HUES64 (cell line): ENCODE measurements at regions not wholly inside any gene's neighbourhood (a gene's known extent, or its start where the extent isn't known, plus 50 kb on each side); places are given as distances from the start of the nearest gene placed in this dataset.
"Not testable (repeated sequence)": the region's sequence is repeated elsewhere in the genome, so short reads cannot be mapped to it uniquely, and the experiment has no call there.

Experiments used
- H3K27ac ChIP-seq: 2 replicates; pipeline ENCODE4 v1.7.0; 2013; ENCODE audit warnings: low read depth, low read length, inconsistent platforms
- H3K27me3 ChIP-seq: 2 replicates; pipeline ENCODE4 v1.6.1; 2013; ENCODE audit warnings: mild to moderate bottlenecking, low read length; ENCODE audit not compliant: insufficient read depth
- H3K36me3 ChIP-seq: 2 replicates; pipeline ENCODE4 v1.6.1; 2013; ENCODE audit warnings: mild to moderate bottlenecking, low read length; ENCODE audit not compliant: insufficient read depth
- H3K4me1 ChIP-seq: 2 replicates; pipeline ENCODE4 v1.6.1; 2013; ENCODE audit warnings: mild to moderate bottlenecking, low read length, moderate library complexity; ENCODE audit not compliant: insufficient read depth
- H3K4me3 ChIP-seq: 2 replicates; pipeline ENCODE4 v1.5.1; 2013; ENCODE audit warnings: mild to moderate bottlenecking, low read length, moderate library complexity
- H3K9ac ChIP-seq: 2 replicates; pipeline ENCODE4 v1.6.1; 2013; ENCODE audit warnings: mild to moderate bottlenecking, low read depth, low read length
- H3K9me3 ChIP-seq: 2 replicates; pipeline ENCODE4 v1.6.1; 2013; ENCODE audit warnings: low read depth, low read length; ENCODE audit not compliant: insufficient read depth
- WGBS: fragments of 150-250, 120-280 bp; methylation state at CpG from one replicate; pipeline ENCODE4 v1.1.7; 2013; ENCODE audit warnings: missing lambda C conversion rate; 5-methylcytosine and 5-hydroxymethylcytosine counted together

DNA sequence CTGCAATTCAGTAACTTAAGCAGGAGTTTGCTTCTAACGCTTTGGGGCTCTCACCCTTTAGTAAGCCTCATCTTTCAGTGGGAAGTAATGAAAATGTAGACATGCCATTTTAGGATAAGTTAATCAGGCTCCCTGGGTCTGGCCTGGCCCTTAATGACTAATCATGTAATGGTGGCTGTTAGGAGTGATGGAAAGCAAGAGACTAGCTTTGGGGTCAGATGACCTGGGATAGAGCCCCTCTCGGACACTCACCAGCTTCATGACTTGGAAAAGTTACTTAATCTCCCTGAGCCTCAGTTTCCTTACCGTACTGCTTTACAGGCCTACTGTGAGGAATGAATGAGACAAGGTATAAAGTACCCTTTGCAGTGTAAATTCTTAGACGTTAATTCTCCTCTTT is 194.4 kb downstream of the LPIN1 start:
- Histone ChIP-seq H3K27me3 (no peaks in the 10 kb centered on the region), H3K27ac (no peak overlapping the region), H3K9ac (no peak overlapping the region), H3K4me3 (no peak overlapping the region), H3K4me1 (no peaks in the 10 kb centered on the region), H3K9me3 (no peaks in the 10 kb centered on the region), H3K36me3 (no peaks in the 10 kb centered on the region)
- 90% methylated on average over 4 of the region's 4 CpGs for whole genome bisulfite sequencing

DNA sequence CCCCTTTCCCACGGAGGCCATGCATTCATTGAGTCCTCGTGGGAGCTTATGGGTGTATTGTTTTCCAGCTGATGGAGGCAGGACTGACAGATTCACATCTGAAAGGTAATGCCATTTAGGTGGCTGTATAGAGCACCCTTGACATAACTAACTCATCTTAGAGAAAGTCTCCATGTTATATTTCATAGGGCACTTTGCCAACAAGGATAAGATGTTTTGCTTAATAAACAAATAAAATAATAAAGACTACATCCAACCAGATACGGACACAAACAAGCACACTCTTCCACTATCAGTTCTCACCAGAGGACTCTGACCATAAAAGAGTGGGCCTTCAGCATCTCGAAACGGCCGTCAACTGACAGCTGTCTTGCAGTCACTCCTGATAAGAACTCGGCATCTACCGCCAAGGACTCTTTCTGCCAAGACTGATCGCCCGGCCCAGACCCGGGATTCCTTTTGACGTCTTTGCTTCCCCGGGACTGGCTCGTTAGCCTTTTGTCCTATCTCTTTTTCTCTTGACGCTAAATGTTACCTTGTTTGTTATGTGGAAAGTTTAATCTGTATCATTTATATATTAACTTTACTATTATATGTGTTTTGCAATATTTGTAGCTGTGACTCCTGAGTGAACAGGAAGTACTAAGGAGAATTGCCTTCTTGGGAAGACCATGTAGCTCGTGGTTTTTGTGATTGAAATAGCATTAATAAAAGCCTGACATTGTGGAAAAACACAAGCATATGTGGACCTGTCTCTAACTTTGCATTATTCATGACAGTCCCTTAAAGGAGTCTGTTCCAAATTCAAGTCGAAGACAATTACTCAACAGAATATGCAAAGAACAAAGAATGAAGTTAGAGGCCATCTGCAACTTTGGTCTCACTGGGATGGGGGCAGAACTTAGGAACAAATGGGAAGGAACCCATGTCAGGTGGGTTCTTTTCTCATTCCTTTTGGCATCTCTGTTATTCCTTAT is 195.1 kb downstream of the LPIN1 start:
- WGBS, result 90% methylated on average over 16 of the region's 17 CpGs
- no peaks in the 10 kb centered on the region for H3K36me3 ChIP-seq
- H3K9ac ChIP-seq, result no peak overlapping the region
- no peak overlapping the region for H3K27ac ChIP-seq
- H3K4me3 ChIP-seq, result no peak overlapping the region
- no peaks in the 10 kb centered on the region for H3K9me3 ChIP-seq
- H3K27me3 ChIP-seq, result no peaks in the 10 kb centered on the region
- H3K4me1 ChIP-seq, result no peaks in the 10 kb centered on the region

DNA sequence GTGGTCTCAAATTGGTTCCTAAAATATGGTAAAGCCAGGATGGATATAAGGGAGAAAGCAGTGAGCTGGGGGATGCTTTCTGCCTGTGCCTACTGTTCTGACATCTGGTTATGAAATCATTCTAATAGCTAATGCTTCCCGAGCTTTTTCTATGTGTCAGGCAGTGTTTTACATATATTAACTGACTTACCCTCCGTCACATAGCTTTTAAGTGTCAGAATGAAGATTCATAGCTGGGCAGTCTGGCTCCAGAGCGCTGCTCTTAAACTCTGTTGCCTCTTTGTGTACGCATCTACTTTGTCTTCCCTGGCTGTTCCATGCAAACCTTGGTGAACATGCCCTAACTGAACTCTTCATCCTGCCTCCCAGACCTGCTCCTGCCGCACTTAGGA is 195.7 kb downstream of the LPIN1 start:
- H3K36me3 ChIP-seq, result no peaks in the 10 kb centered on the region
- WGBS, result 97% methylated on average over 5 of the region's 5 CpGs
- H3K4me3 ChIP-seq, result no peak overlapping the region
- no peaks in the 10 kb centered on the region for H3K27me3 ChIP-seq
- H3K9me3 ChIP-seq, result no peaks in the 10 kb centered on the region
- no peak overlapping the region for H3K27ac ChIP-seq
- no peaks in the 10 kb centered on the region for H3K4me1 ChIP-seq
- no peak overlapping the region for H3K9ac ChIP-seq

DNA sequence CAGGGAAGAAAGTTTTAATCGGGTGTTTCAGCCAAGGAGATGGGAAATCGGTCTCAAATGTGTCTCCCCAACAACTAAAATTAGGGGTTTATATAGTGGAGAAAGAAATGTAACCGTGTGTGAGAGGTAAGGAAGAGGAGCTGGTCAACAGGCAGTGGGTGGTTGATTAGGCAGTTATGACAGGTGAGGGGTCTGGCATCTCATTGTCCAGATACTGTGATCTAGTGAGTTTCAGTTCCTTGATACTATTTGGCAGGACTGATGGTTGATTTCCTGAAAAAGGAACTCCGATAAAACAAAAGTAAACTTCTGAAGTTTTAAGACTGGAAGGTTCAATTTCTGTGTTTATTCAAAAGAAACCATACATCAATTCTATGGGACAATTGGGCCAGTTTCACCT is 197.9 kb downstream of the LPIN1 start:
- Histone ChIP-seq H3K36me3 (no peaks in the 10 kb centered on the region), H3K9me3 (no peaks in the 10 kb centered on the region), H3K9ac (no peak overlapping the region), H3K27ac (no peak overlapping the region), H3K4me3 (no peak overlapping the region), H3K27me3 (no peaks in the 10 kb centered on the region), H3K4me1 (no peaks in the 10 kb centered on the region)
- 93% methylated on average over 4 of the region's 4 CpGs for WGBS

DNA sequence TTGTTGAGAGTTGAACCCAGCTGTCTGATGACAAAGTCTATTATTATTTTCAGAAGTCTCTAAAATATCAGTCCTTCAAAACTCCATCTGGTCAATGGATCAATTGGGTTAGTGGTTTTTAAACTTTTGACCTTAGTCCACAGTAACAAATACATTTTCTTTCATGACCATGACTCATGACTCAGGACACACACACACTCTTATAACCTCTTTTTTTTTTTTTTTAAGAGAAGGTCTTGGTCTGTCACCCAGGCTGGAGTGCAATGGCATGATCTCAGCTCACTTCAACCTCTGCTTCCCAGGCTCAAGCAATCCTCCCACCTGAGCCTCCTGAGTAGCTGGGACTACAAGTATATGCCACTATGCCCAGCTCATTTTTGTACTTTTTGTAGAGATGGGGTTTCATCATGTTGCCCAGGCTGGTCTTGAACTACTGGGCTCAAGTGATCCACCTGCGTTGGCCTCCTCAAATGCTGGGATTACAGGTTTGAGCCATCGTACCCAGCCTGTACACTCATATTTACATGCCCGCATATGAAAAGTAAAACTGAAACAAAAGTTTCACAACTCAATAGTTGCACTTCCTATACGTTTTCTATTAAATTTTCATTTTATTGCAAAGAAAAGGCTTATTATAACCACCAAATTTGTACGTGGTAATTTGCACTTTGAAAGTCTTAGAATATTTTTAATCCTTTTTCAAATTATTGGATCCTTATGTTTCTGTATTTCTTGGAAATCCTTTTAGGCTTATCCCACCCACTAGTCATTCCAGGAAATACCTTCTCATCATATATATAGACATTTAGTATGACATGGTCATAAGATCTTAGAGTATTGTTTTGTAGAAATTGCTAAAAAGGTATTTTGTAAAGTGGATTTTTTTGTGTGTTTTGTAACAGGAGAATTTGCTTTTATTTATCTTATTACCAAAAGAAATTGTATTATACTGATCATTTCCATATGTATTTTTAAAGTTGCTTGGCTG is 199.0 kb downstream of the LPIN1 start:
- 97% methylated on average over 4 of the region's 5 CpGs for WGBS
- no peak overlapping the region for H3K4me3 ChIP-seq
- H3K9ac ChIP-seq, result no peak overlapping the region
- no peaks in the 10 kb centered on the region for H3K9me3 ChIP-seq
- H3K4me1 ChIP-seq, result 0 out of 2 replicates have a peak, but pooled peaks cover 4% of the 10 kb centered on the region
- no peak overlapping the region for H3K27ac ChIP-seq
- H3K36me3 ChIP-seq, result no peaks in the 10 kb centered on the region
- no peaks in the 10 kb centered on the region for H3K27me3 ChIP-seq

DNA sequence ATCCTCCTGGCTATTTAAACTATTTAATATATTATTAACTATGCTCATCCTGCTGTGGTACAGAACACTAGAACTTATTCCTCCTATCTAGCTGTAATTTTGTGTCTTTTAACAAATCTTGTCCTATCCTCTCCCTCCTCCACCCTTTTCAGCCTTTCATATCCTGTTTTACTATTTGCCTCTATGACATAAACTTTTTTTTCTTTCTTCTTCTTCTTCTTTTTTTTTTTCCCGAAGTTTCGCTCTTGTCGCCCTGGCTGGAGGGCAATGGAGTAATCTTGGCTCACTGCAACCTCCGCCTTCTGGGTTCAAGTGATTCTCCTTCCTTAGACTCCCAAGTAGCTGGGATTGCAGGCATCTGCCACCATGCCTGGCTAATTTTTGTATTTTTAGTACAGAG is 201.5 kb downstream of the LPIN1 start:
- 99% methylated on average over 4 of the region's 4 CpGs for whole genome bisulfite sequencing
- no peak overlapping the region for H3K4me3 ChIP-seq
- H3K9me3 ChIP-seq, result no peaks in the 10 kb centered on the region
- H3K36me3 ChIP-seq, result no peaks in the 10 kb centered on the region
- no peak overlapping the region for H3K9ac ChIP-seq
- 0 out of 2 replicates have a peak, but pooled peaks cover 5% of the 10 kb centered on the region for H3K4me1 ChIP-seq
- H3K27me3 ChIP-seq, result no peaks in the 10 kb centered on the region
- no peak overlapping the region for H3K27ac ChIP-seq

DNA sequence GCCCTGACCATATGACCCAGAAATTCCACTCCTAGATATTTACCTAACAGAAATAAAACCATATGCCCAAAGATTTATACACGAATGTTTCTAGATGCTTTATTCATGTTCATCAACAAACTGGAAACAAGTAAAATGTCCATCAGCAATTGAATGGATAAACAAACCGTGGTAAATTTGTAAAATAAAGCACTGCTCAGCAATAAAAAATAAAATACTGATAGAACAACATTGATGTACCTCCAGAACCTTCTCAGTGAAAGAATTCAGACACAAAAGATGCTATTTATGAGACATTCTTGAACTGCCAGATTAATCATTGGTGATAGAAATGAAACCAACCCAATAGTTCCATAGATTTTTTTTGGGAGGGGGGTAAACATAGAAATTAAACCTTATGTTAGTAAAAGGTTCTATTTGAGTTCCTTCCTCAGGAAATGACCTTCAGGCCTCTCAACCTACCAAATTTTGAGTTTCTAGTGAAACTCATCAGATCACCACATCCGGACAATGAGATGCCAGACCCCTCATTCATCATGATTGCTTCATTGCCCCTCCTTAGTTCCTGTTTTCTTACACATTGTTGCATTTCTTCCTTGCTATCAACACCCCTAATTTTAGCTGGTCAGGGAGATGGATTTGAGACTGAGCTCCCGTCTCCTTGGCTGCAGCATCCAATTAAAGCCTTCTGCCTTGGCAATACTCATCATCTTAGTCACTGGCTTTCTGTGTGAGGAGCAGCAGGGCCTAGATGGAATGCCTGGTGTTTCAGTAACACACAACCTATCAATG is 203.5 kb downstream of the LPIN1 start:
- no peak overlapping the region for H3K27ac ChIP-seq
- H3K4me1 ChIP-seq, result 0 out of 2 replicates have a peak, but pooled peaks cover 5% of the 10 kb centered on the region

DNA sequence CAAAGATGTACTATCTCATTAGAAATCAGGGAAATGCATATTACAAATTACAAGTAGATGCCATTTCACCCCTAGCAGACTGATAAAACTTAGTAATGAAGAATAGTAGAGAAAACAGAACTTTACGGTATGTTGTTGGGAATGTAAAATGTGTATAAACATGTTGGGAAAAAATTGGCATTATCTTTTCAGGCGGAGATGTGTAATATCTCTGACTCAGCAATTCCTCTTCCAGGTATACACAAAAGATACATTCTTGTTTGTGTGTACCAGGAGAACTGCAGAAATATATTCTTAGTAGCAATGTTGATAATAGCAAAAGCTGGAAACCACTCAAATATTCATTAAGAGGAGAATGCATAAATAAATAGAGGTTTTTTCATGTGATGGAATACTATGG is 204.5 kb downstream of the LPIN1 start:
- Histone ChIP-seq H3K4me3 (no peak overlapping the region), H3K9me3 (no peaks in the 10 kb centered on the region), H3K27ac (no peak overlapping the region), H3K36me3 (no peaks in the 10 kb centered on the region), H3K4me1 (0 out of 2 replicates have a peak, but pooled peaks cover 5% of the 10 kb centered on the region), H3K27me3 (no peaks in the 10 kb centered on the region), H3K9ac (no peak overlapping the region)
- 100% methylated on average over 2 of the region's 2 CpGs for WGBS

More for the DNA sequence above, 203.5 kb downstream of the LPIN1 start:
- H3K4me3 ChIP-seq, result no peak overlapping the region
- H3K9me3 ChIP-seq, result no peaks in the 10 kb centered on the region
- WGBS, result 84% methylated on average over 4 of the region's 4 CpGs
- H3K27me3 ChIP-seq, result no peaks in the 10 kb centered on the region
- H3K9ac ChIP-seq, result no peak overlapping the region
- H3K36me3 ChIP-seq, result no peaks in the 10 kb centered on the region

DNA sequence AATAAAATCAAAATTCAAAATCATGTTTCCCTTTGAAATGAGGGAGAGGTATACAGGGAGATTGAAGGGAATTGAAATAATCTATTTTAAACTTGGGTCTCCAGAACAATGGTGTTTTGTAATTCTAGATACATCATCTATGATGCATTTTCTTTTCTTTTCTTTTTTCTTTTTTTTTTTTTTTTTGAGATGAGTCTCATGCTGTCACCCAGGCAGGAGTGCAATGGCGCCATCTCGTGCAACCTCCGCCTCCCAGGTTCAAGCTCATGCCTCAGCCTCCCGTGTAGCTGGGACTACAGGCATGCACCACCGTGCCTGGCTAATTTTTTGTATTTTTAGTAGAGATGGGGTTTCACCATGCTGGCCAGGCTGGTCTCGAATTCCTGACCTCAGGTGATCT is 205.1 kb downstream of the LPIN1 start:
- H3K9ac ChIP-seq, H3K27me3 ChIP-seq, H3K4me3 ChIP-seq, H3K4me1 ChIP-seq, H3K27ac ChIP-seq, H3K36me3 ChIP-seq, H3K9me3 ChIP-seq: not testable (repeated sequence)
- 86% methylated on average over 6 of the region's 6 CpGs for WGBS

DNA sequence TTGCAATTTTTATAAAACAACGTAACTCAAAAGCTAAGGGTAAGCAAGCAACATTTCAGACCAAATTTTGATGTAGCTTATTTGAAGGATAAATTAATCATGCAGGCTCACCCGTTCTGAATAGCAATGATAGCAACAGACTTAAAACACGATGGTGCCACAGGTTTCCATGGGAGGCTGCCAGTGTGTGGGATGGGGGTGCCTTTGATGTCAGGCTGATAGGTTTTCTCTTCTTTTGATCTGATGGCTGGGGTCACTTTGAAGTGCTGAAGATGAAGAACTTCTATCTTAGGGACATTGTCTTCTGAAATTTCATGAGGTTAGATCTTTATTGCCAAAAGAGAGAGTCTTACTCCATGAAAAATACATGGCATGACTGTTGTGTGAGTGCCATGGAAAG is 206.8 kb downstream of the LPIN1 start:
- WGBS, result 95% methylated on average over 3 of the region's 3 CpGs
- Histone ChIP-seq H3K4me3 (no peak overlapping the region), H3K27me3 (no peaks in the 10 kb centered on the region), H3K36me3 (no peaks in the 10 kb centered on the region), H3K9ac (no peak overlapping the region), H3K4me1 (0 out of 2 replicates have a peak, but pooled peaks cover 5% of the 10 kb centered on the region), H3K27ac (no peak overlapping the region), H3K9me3 (no peaks in the 10 kb centered on the region)
